C4-2B (cell line): ENCODE measurements at regions not wholly inside any gene's neighbourhood (a gene's known extent, or its start where the extent isn't known, plus 50 kb on each side); places are given as distances from the start of the nearest gene placed in this dataset.

Experiments used
- H3K27ac ChIP-seq: fragments of 450-650 bp; 2 replicates; pipeline ENCODE4 v1.5.1; 2017
- CTCF ChIP-seq: fragments of 450-650 bp; conservative IDR thresholded peaks from 2 replicates; pipeline ENCODE4 v1.5.1; 2017; ENCODE audit warnings: mild to moderate bottlenecking
- ZFX ChIP-seq: fragments of 450-650 bp; IDR thresholded peaks from 2 replicates; pipeline ENCODE4 v1.6.1; 2017

- TF ChIP-seq ZFX (no peak), CTCF (no peak)
- no peak overlapping the region for H3K27ac ChIP-seq
Measured at GRCh38 chr7:63073736-63074135, 924.9 kb upstream of the ZNF722 start.

GRCh38 chr7:63077841-63078240 is 920.8 kb upstream of the ZNF722 start:
- H3K27ac ChIP-seq, result no peak overlapping the region
- TF ChIP-seq CTCF (no peak), ZFX (no peak)

GRCh38 chr7:63080406-63080805 is 918.2 kb upstream of the ZNF722 start:
- H3K27ac ChIP-seq, result no peak overlapping the region
- TF ChIP-seq ZFX (no peak), CTCF (no peak)

- H3K27ac ChIP-seq, result no peak overlapping the region
- TF ChIP-seq ZFX (no peak), CTCF (no peak)
Measured at GRCh38 chr7:63080831-63081230, 917.8 kb upstream of the ZNF722 start.

GRCh38 chr7:63087575-63088190 is 911.0 kb upstream of the ZNF722 start:
- no peak for TF ChIP-seq ZFX
- no peak for TF ChIP-seq CTCF
- no peak overlapping the region for H3K27ac ChIP-seq

GRCh38 chr7:63092951-63093350 is 905.7 kb upstream of the ZNF722 start:
- H3K27ac ChIP-seq, result no peak overlapping the region
- TF ChIP-seq ZFX (no peak), CTCF (no peak)

- H3K27ac ChIP-seq, result no peak overlapping the region
- TF ChIP-seq CTCF (no peak), ZFX (no peak)
Measured at GRCh38 chr7:63093481-63093880, 905.2 kb upstream of the ZNF722 start.
